ENCODE measurements at regions not wholly inside any gene's neighbourhood (a gene's known extent, or its start where the extent isn't known, plus 50 kb on each side); places are given as distances from the start of the nearest gene placed in this dataset.

GRCh38 chr4:111512081-111512783 lies 633.0 kb upstream of the FAM241A start:
- in situ Hi-C loops (cut with MboI) (no loop called here), intact Hi-C loops (cut with micrococcal nuclease; ENCODE audit: unreplicated experiment) (no loop called here)
- ChIA-PET POLR2A (no interaction called here), RAD21 (ENCODE audit: unreplicated experiment) (no interaction called here), SMC1A (ENCODE audit: uncharacterized antibody, unreplicated experiment) (no interaction called here), CTCF (no interaction called here)
- no peaks in the 10 kb centered on the region for H3K9me3 ChIP-seq (replicated peaks; ENCODE audit: control insufficient read depth, insufficient read depth, low read length)
- WGBS (ENCODE audit: insufficient coverage, insufficient replicate concordance, low lambda C conversion rate, missing lambda C conversion rate): 28% methylated on average over 5 of the region's 5 CpGs
- no peak for DNase-seq (ENCODE audit: low read depth, low spot score)
- H3K27ac ChIP-seq (ENCODE audit: control insufficient read depth, insufficient read depth): no peak overlapping the region
- TF ChIP-seq BCLAF1 (IDR thresholded peaks at IDR 0.05) (no peak), SKIL (IDR thresholded peaks at IDR 0.05; ENCODE audit: low read depth, poor library complexity, severe bottlenecking) (no peak), NR2C2 (IDR thresholded peaks at IDR 0.05; ENCODE audit: borderline replicate concordance, control insufficient read depth, insufficient read length, low read depth) (no peak), ZBTB4 (CRISPR knock-in tag; IDR thresholded peaks at IDR 0.05) (no peak), TAF1 (IDR thresholded peaks at IDR 0.05; ENCODE audit: borderline replicate concordance, low read depth, low read length) (no peak), IRF4 (IDR thresholded peaks at IDR 0.05; ENCODE audit: low read depth, low read length) (no peak), BACH1 (IDR thresholded peaks at IDR 0.05; ENCODE audit: borderline replicate concordance) (no peak), JUND (IDR thresholded peaks at IDR 0.05; ENCODE audit: low read depth, low read length) (no peak), TCF12 (IDR thresholded peaks at IDR 0.05; ENCODE audit: low read depth, low read length) (no peak), CBX5 (IDR thresholded peaks at IDR 0.05; ENCODE audit: low read depth) (no peak), ZNF274 (IDR thresholded peaks at IDR 0.05; ENCODE audit: insufficient read depth, insufficient read length) (no peak), RCOR1 (conservative IDR thresholded peaks at IDR 0.05; ENCODE audit: low read depth, low read length) (no peak), FOXK2 (IDR thresholded peaks at IDR 0.05) (no peak)
- no TSS peak for BruUV-seq (replicated peaks)
- no peak for FAIRE-seq
- H3K27me3 ChIP-seq (replicated peaks in 1 of 2; ENCODE audit: control insufficient read depth in 2 of 2, insufficient read depth in 2 of 2, low read length in 1 of 2): no peaks in the 10 kb centered on the region
- H3K36me3 ChIP-seq (ENCODE audit: control insufficient read depth in 2 of 2, insufficient read depth in 2 of 2, low read length in 1 of 2): no peaks in the 10 kb centered on the region
- ATAC-seq: no peak
- H3K4me1 ChIP-seq (ENCODE audit: control insufficient read depth, insufficient read depth, low read length): no peaks in the 10 kb centered on the region
- no peaks in the 10 kb centered on the region for H4K20me1 ChIP-seq (ENCODE audit: control insufficient read depth, insufficient read depth)
- no peak overlapping the region for H3K9ac ChIP-seq (ENCODE audit: control insufficient read depth, insufficient read depth, low read length)
- H2AFZ ChIP-seq (ENCODE audit: control insufficient read depth, low read depth, low read length): no peak overlapping the region
- H3K79me2 ChIP-seq (ENCODE audit: control insufficient read depth, insufficient read depth, low read length): no peaks in the 10 kb centered on the region
- no peak overlapping the region for H3K4me3 ChIP-seq
- no peak overlapping the region for H3K4me2 ChIP-seq (ENCODE audit: control insufficient read depth, insufficient read depth)
